ENCODE measurements at regions not wholly inside any gene's neighbourhood (a gene's known extent, or its start where the extent isn't known, plus 50 kb on each side); places are given as distances from the start of the nearest gene placed in this dataset.

DNA sequence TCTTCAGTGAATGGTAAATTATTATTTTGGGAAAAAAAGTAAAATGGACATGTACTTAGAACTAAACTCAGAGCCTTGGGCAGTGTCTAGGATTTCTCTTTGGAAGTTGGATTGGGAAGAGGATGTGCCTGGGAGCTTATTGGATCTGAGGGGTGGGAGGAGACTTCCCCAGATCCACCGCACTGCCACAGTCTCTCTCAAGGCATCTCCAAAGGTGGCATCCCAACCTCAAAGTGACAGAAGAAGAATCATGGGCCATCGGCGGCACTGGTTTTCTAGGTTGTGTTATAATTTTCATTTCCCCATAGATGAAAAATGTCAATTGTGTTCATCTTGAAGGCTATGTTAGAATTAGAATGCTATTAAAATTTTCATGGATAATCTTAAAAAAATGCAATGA is 66.8 kb upstream of the CD93 start:
- H3K27me3 Mint-ChIP-seq: peaks cover 15% of the 10 kb centered on the region
- H3K9me3 Mint-ChIP-seq (ENCODE audit: insufficient read depth): no peaks in the 10 kb centered on the region
- ATAC-seq (ENCODE audit: low read depth) (no peak), DNase-seq (no peak)
- Histone ChIP-seq H3K4me1 (ENCODE audit: control insufficient read depth in 2 of 2, insufficient read depth in 2 of 2, low read length in 2 of 2) (peaks cover 0 to 3% of the 10 kb centered on the region in 2 donors), H3K36me3 (replicated peaks in 1 of 2; ENCODE audit: control extremely low read depth in 1 of 2, control insufficient read depth in 1 of 2, extremely low read depth in 1 of 2, insufficient read depth in 2 of 2, low read length in 1 of 2) (no peaks in the 10 kb centered on the region), H3K79me2 (ENCODE audit: control insufficient read depth, insufficient read depth, low read length) (no peaks in the 10 kb centered on the region), H3K9me3 (ENCODE audit: control extremely low read depth in 1 of 3, control insufficient read depth in 2 of 3, insufficient read depth in 1 of 3, low read length in 2 of 3) (peaks cover 0 to 3% (median 0%) of the 10 kb centered on the region in 3 donors), H3K27me3 (replicated peaks in 1 of 4; ENCODE audit: control extremely low read depth in 1 of 4, control insufficient read depth in 3 of 4, insufficient read depth in 4 of 4, low read length in 3 of 4) (peaks cover 0 to 5% (median 0%) of the 10 kb centered on the region in 4 experiments), H4K20me1 (ENCODE audit: control insufficient read depth, insufficient read depth, low read length, poor library complexity, severe bottlenecking) (no peaks in the 10 kb centered on the region), H2AFZ (ENCODE audit: insufficient read depth, low read depth, low read length, poor library complexity, severe bottlenecking) (no peak overlapping the region), H3K27ac (ENCODE audit: low read length in 2 of 2) (no peak overlapping the region), H3K4me2 (replicated peaks; ENCODE audit: low read depth, low read length, poor library complexity, severe bottlenecking) (no peak overlapping the region), H3K4me3 (ENCODE audit: control extremely low read depth in 1 of 5, extremely low read depth in 1 of 5, insufficient read depth in 1 of 5, low read depth in 2 of 5, low read length in 4 of 5) (no peak overlapping the region), H3K9ac (ENCODE audit: low read length) (no peak overlapping the region)
- peaks cover 2% of the 10 kb centered on the region for H3K4me1 Mint-ChIP-seq
- no peak overlapping the region for H3K4me3 Mint-ChIP-seq
- WGBS (ENCODE audit: insufficient coverage): no CpG with 5 or more reads among the region's 3 CpGs
- no peak overlapping the region for H3K27ac Mint-ChIP-seq
- intact Hi-C loops (cut with micrococcal nuclease): no loop called here
- ChIA-PET CTCF (no interaction called here), POLR2A (no interaction called here)
- no peak for TF ChIP-seq EZH2 (IDR thresholded peaks at IDR 0.05; ENCODE audit: borderline replicate concordance, insufficient read depth, low read depth, low read length, poor library complexity, severe bottlenecking)
- TF ChIP-seq, protein P1, sequence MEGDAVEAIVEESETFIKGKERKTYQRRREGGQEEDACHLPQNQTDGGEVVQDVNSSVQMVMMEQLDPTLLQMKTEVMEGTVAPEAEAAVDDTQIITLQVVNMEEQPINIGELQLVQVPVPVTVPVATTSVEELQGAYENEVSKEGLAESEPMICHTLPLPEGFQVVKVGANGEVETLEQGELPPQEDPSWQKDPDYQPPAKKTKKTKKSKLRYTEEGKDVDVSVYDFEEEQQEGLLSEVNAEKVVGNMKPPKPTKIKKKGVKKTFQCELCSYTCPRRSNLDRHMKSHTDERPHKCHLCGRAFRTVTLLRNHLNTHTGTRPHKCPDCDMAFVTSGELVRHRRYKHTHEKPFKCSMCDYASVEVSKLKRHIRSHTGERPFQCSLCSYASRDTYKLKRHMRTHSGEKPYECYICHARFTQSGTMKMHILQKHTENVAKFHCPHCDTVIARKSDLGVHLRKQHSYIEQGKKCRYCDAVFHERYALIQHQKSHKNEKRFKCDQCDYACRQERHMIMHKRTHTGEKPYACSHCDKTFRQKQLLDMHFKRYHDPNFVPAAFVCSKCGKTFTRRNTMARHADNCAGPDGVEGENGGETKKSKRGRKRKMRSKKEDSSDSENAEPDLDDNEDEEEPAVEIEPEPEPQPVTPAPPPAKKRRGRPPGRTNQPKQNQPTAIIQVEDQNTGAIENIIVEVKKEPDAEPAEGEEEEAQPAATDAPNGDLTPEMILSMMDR (IDR thresholded peaks at IDR 0.05): no peak

DNA sequence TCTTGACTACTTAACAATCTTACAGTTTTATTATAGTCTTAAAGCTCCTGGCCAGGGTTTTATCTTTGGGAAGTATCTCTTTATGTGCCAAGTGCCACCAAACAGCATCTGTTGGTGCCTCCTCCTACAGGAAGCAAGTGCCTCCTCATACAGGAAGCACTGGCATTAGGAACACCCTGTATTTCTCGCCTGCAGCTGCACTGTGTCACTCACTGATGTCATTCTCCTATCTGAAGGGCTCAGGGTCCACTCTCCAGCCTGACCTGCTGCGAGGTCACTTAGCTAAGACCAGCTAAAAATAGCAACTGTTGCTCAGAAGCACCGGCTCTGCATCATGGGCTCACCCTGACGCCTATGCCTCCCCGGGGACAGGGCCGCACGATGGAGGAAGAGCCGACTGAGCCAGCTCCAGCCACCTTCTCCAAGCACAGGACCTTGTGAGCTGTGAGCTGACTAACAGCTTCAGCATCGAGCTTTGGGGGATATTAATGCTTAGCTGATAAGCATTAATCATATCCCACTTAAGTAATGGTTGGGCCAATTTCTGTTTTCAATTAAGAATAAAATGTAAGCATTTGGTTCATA is 66.3 kb upstream of the CD93 start:
- intact Hi-C loops (cut with micrococcal nuclease): no loop called here
- no peaks in the 10 kb centered on the region for H4K20me1 ChIP-seq (ENCODE audit: control insufficient read depth, insufficient read depth, low read length, poor library complexity, severe bottlenecking)
- WGBS (ENCODE audit: insufficient coverage): 9% methylated on average over 7 of the region's 9 CpGs
- TF ChIP-seq, protein P1 (IDR thresholded peaks at IDR 0.05): no peak
- TF ChIP-seq EZH2 (IDR thresholded peaks at IDR 0.05; ENCODE audit: borderline replicate concordance, insufficient read depth, low read depth, low read length, poor library complexity, severe bottlenecking): no peak
- H3K4me1 ChIP-seq (ENCODE audit: control insufficient read depth in 2 of 2, insufficient read depth in 2 of 2, low read length in 2 of 2): peaks cover 0 to 3% of the 10 kb centered on the region in 2 donors
- H3K4me2 ChIP-seq (replicated peaks; ENCODE audit: low read depth, low read length, poor library complexity, severe bottlenecking): no peak overlapping the region
- peaks cover 15% of the 10 kb centered on the region for H3K27me3 Mint-ChIP-seq
- no peaks in the 10 kb centered on the region for H3K79me2 ChIP-seq (ENCODE audit: control insufficient read depth, insufficient read depth, low read length)
- DNase-seq: no peak
- no peaks in the 10 kb centered on the region for H3K36me3 ChIP-seq (replicated peaks in 1 of 2; ENCODE audit: control extremely low read depth in 1 of 2, control insufficient read depth in 1 of 2, extremely low read depth in 1 of 2, insufficient read depth in 2 of 2, low read length in 1 of 2)
- no peak overlapping the region for H3K4me3 Mint-ChIP-seq
- peaks cover 2% of the 10 kb centered on the region for H3K4me1 Mint-ChIP-seq
- peaks cover 0 to 3% (median 0%) of the 10 kb centered on the region in 3 donors for H3K9me3 ChIP-seq (ENCODE audit: control extremely low read depth in 1 of 3, control insufficient read depth in 2 of 3, insufficient read depth in 1 of 3, low read length in 2 of 3)
- no peak overlapping the region for H3K27ac ChIP-seq (ENCODE audit: low read length in 2 of 2)
- H3K27me3 ChIP-seq (replicated peaks in 1 of 4; ENCODE audit: control extremely low read depth in 1 of 4, control insufficient read depth in 3 of 4, insufficient read depth in 4 of 4, low read length in 3 of 4): peaks cover 0 to 5% (median 0%) of the 10 kb centered on the region in 4 experiments
- no peak overlapping the region for H3K27ac Mint-ChIP-seq
- no peaks in the 10 kb centered on the region for H3K9me3 Mint-ChIP-seq (ENCODE audit: insufficient read depth)
- no peak for ATAC-seq (ENCODE audit: low read depth)
- H3K9ac ChIP-seq (ENCODE audit: low read length): no peak overlapping the region
- ChIA-PET CTCF (no interaction called here), POLR2A (no interaction called here)
- no peak overlapping the region for H3K4me3 ChIP-seq (ENCODE audit: control extremely low read depth in 1 of 5, extremely low read depth in 1 of 5, insufficient read depth in 1 of 5, low read depth in 2 of 5, low read length in 4 of 5)
- H2AFZ ChIP-seq (ENCODE audit: insufficient read depth, low read depth, low read length, poor library complexity, severe bottlenecking): no peak overlapping the region
